Kidney (tissue), 13 donors: ENCODE measurements at regions not wholly inside any gene's neighbourhood (a gene's known extent, or its start where the extent isn't known, plus 50 kb on each side); places are given as distances from the start of the nearest gene placed in this dataset.

Experiments used
- DNase-seq, 5 donors: peaks; one replicate each; pipeline ENCODE4 v3.0.0-alpha.2; 2013 to 2020
- FAIRE-seq: peaks from 2 replicates; lab custom pipeline; 2012; peaks lifted over from hg19 to GRCh38; lab: Jason Lieb, UNC
- H3K27ac ChIP-seq, 2 donors: one replicate each; pipeline ENCODE4 v1.7.0; 2013; ENCODE audit warnings: low read depth in 2 of 2, low read length in 2 of 2, inconsistent platforms in 1 of 2
- H3K27me3 ChIP-seq: one replicate; pipeline ENCODE4 v1.7.1; 2013; ENCODE audit warnings: low read length, inconsistent platforms; ENCODE audit not compliant: control insufficient read depth, insufficient read depth
- H3K36me3 ChIP-seq, 3 donors: one replicate each; pipeline versions ENCODE4 v1.7.0 to v1.7.1; 2013; ENCODE audit warnings: low read length in 3 of 3, control low read depth in 1 of 3, inconsistent platforms in 1 of 3; ENCODE audit not compliant: insufficient read depth in 3 of 3, control insufficient read depth in 2 of 3
- H3K4me1 ChIP-seq, 3 donors: one replicate each; pipeline versions ENCODE4 v1.7.0 to v1.7.1; 2013; ENCODE audit warnings: low read length in 3 of 3, inconsistent platforms in 1 of 3, low read depth in 1 of 3; ENCODE audit not compliant: control insufficient read depth in 2 of 3, insufficient read depth in 2 of 3
- H3K4me3 ChIP-seq, 3 donors: one replicate each; pipeline versions ENCODE4 v1.7.0 to v1.8.1; 2013; ENCODE audit warnings: low read length in 3 of 3, control low read depth in 1 of 3, inconsistent platforms in 1 of 3
- H3K9ac ChIP-seq, 3 donors: one replicate each; pipeline versions ENCODE4 v1.7.0 to v1.7.1; 2013; ENCODE audit warnings: low read length in 3 of 3, control low read depth in 1 of 3, inconsistent platforms in 1 of 3
- H3K9me3 ChIP-seq, 3 donors: one replicate each; pipeline versions ENCODE4 v1.7.0 to v1.7.1; 2013; ENCODE audit warnings: low read length in 3 of 3, control low read depth in 1 of 3, inconsistent platforms in 1 of 3; ENCODE audit not compliant: control insufficient read depth in 2 of 3, insufficient read depth in 1 of 3
- CTCF ChIP-seq: IDR thresholded peaks from 3 replicates; pipeline ENCODE4 v1.5.1; 2012; ENCODE audit warnings: mild to moderate bottlenecking, moderate library complexity, borderline replicate concordance; ENCODE audit not compliant: insufficient read depth; ENCODE audit errors: extremely low read depth
- intact Hi-C: fragments of 100-400 bp; cut with DNase I; formaldehyde crosslinking; loops from one replicate; pipeline ENCODE4 v1.11.1; 2022
- donor health status: control.
- donor health status: control.
- donor health status: control.
- donor health status: control.
- donor health status: control.
- donor health status: DM: yes; HTN: yes; CAD: no.
- donor health status: Normal renal cell carcinoma (clear cell type).

GRCh38 chr12:108441549-108441948, 73.5 kb upstream of the FICD start:
- Histone ChIP-seq H3K27me3 (no peaks in the 10 kb centered on the region), H3K4me3 (no peak overlapping the region), H3K9me3 (no peaks in the 10 kb centered on the region), H3K36me3 (no peaks in the 10 kb centered on the region), H3K27ac (no peak overlapping the region), H3K4me1 (no peaks in the 10 kb centered on the region), H3K9ac (no peak overlapping the region)
- intact Hi-C loops: no loop called here
- no peak for FAIRE-seq
- no peak for TF ChIP-seq CTCF
- DNase-seq: no peak

GRCh38 chr12:108440736-108441135, 74.3 kb upstream of the FICD start:
- TF ChIP-seq CTCF: no peak
- Histone ChIP-seq H3K36me3 (no peaks in the 10 kb centered on the region), H3K27me3 (no peaks in the 10 kb centered on the region), H3K4me3 (no peak overlapping the region), H3K27ac (no peak overlapping the region), H3K9me3 (no peaks in the 10 kb centered on the region), H3K9ac (no peak overlapping the region), H3K4me1 (no peaks in the 10 kb centered on the region)
- FAIRE-seq (no peak), DNase-seq (no peak)
- intact Hi-C loops: no loop called here

GRCh38 chr12:108438667-108439066, 76.4 kb upstream of the FICD start:
- no peak overlapping the region for H3K4me3 ChIP-seq
- no peak for FAIRE-seq

More at GRCh38 chr12:108438667-108439066, 76.4 kb upstream of the FICD start:
- TF ChIP-seq CTCF: no peak
- Histone ChIP-seq H3K9me3 (no peaks in the 10 kb centered on the region), H3K36me3 (no peaks in the 10 kb centered on the region), H3K4me1 (no peaks in the 10 kb centered on the region), H3K27me3 (no peaks in the 10 kb centered on the region), H3K9ac (no peak overlapping the region), H3K27ac (no peak overlapping the region)
- intact Hi-C loops: no loop called here
- no peak for DNase-seq
